Loucy (cell line): ENCODE measurements at regions not wholly inside any gene's neighbourhood (a gene's known extent, or its start where the extent isn't known, plus 50 kb on each side); places are given as distances from the start of the nearest gene placed in this dataset.

Experiments
- H2AFZ ChIP-seq: fragments of 200-600 bp; sonication (generic); 2 replicates; pipeline ENCODE4 v1.6.0; 2016; ENCODE audit warnings: antibody characterized with exemption, mild to moderate bottlenecking, low read length, moderate library complexity
- H3F3A ChIP-seq: fragments of 200-600 bp; 2 replicates; pipeline ENCODE4 v1.6.0; 2016; ENCODE audit warnings: antibody characterized with exemption, low read depth, mild to moderate bottlenecking
- H3K27me3 ChIP-seq: fragments of 200-600 bp; sonication (generic); 2 replicates; pipeline ENCODE4 v1.6.1; 2014; ENCODE audit warnings: low read length, mild to moderate bottlenecking; ENCODE audit not compliant: insufficient read depth, poor library complexity, severe bottlenecking
- H3K36me3 ChIP-seq: fragments of 200-600 bp; sonication (generic); 2 replicates; pipeline ENCODE4 v1.6.1; 2016; ENCODE audit warnings: low read length; ENCODE audit not compliant: insufficient read depth
- H3K4me1 ChIP-seq: fragments of 200-600 bp; sonication (generic); 2 replicates; pipeline ENCODE4 v1.5.1; 2014; ENCODE audit warnings: low read length, mild to moderate bottlenecking; ENCODE audit not compliant: insufficient read depth, poor library complexity, severe bottlenecking
- H3K4me2 ChIP-seq: fragments of 200-600 bp; sonication (generic); 2 replicates; pipeline ENCODE4 v1.6.0; 2014; ENCODE audit warnings: antibody characterized with exemption, low read length, low read depth, mild to moderate bottlenecking; ENCODE audit not compliant: poor library complexity, severe bottlenecking
- H3K4me3 ChIP-seq: fragments of 200-600 bp; sonication (generic); 2 replicates; pipeline ENCODE4 v1.5.1; 2014; ENCODE audit warnings: low read length, mild to moderate bottlenecking, mixed read lengths; ENCODE audit not compliant: poor library complexity, severe bottlenecking
- H3K79me2 ChIP-seq: fragments of 200-600 bp; sonication (generic); 2 replicates; pipeline ENCODE4 v1.6.1; 2014; ENCODE audit warnings: low read length; ENCODE audit not compliant: insufficient read depth
- H3K9ac ChIP-seq: fragments of 200-600 bp; sonication (generic); 2 replicates; pipeline ENCODE4 v1.6.0; 2014; ENCODE audit warnings: mild to moderate bottlenecking, low read depth, low read length, moderate library complexity; ENCODE audit not compliant: poor library complexity, severe bottlenecking
- H3K9me2 ChIP-seq: fragments of 200-600 bp; sonication (generic); replicated peaks from 2 replicates; pipeline ENCODE4 v1.6.1; 2016; ENCODE audit warnings: low read depth, low read length, mixed read lengths
- H3K9me3 ChIP-seq: fragments of 200-600 bp; sonication (generic); 2 replicates; pipeline ENCODE4 v1.6.1; 2014; ENCODE audit warnings: mild to moderate bottlenecking, antibody characterized with exemption, low read length, low read depth; ENCODE audit not compliant: insufficient read depth
- H4K20me1 ChIP-seq: fragments of 200-600 bp; sonication (generic); 2 replicates; pipeline ENCODE4 v1.6.0; 2014; ENCODE audit warnings: antibody characterized with exemption, low read length, mild to moderate bottlenecking; ENCODE audit not compliant: insufficient read depth, poor library complexity, severe bottlenecking
- CTCF ChIP-seq: fragments of 200-600 bp; sonication (generic); conservative IDR thresholded peaks from 2 replicates; pipeline ENCODE4 v1.5.1; 2014; ENCODE audit warnings: mild to moderate bottlenecking, antibody characterized with exemption, low read length
- EZH2phosphoT487 ChIP-seq: fragments of 200-600 bp; IDR thresholded peaks from 2 replicates; pipeline ENCODE4 v1.6.1; 2018; ENCODE audit warnings: antibody characterized with exemption, mild to moderate bottlenecking, moderate library complexity, borderline replicate concordance

GRCh38 chr5:62083247-62083646 lies 222.8 kb upstream of the KIF2A start:
- H4K20me1 ChIP-seq = no peaks in the 10 kb centered on the region
- peaks cover 64% of the 10 kb centered on the region for H3K4me1 ChIP-seq
- H3K79me2 ChIP-seq = no peaks in the 10 kb centered on the region
- no peak overlapping the region for H2AFZ ChIP-seq
- no peak overlapping the region for H3K9ac ChIP-seq
- no peak overlapping the region for H3K4me3 ChIP-seq
- H3K27me3 ChIP-seq = no peaks in the 10 kb centered on the region
- H3K4me2 ChIP-seq = no peak overlapping the region
- no peaks in the 10 kb centered on the region for H3K36me3 ChIP-seq
- H3K9me2 ChIP-seq = no peaks in the 10 kb centered on the region
- no peaks in the 10 kb centered on the region for H3F3A ChIP-seq
- no peak for TF ChIP-seq CTCF
- no peak for TF ChIP-seq EZH2phosphoT487
- no peaks in the 10 kb centered on the region for H3K9me3 ChIP-seq

GRCh38 chr5:62083661-62084060 lies 222.3 kb upstream of the KIF2A start:
- H3K27me3 ChIP-seq = no peaks in the 10 kb centered on the region

GRCh38 chr5:62084391-62084790 lies 221.6 kb upstream of the KIF2A start:
- Histone ChIP-seq H3F3A (no peaks in the 10 kb centered on the region), H3K4me3 (no peak overlapping the region), H4K20me1 (no peaks in the 10 kb centered on the region), H2AFZ (no peak overlapping the region), H3K4me1 (peaks cover 54% of the 10 kb centered on the region), H3K4me2 (no peak overlapping the region), H3K9me3 (no peaks in the 10 kb centered on the region), H3K36me3 (no peaks in the 10 kb centered on the region), H3K9ac (no peak overlapping the region), H3K27me3 (no peaks in the 10 kb centered on the region), H3K79me2 (no peaks in the 10 kb centered on the region), H3K9me2 (no peaks in the 10 kb centered on the region)
- TF ChIP-seq CTCF (no peak), EZH2phosphoT487 (no peak)

More at GRCh38 chr5:62083661-62084060, 222.3 kb upstream of the KIF2A start:
- no peaks in the 10 kb centered on the region for H3K9me2 ChIP-seq
- H3K9me3 ChIP-seq = no peaks in the 10 kb centered on the region
- no peaks in the 10 kb centered on the region for H3K79me2 ChIP-seq
- TF ChIP-seq CTCF = no peak
- H3K4me3 ChIP-seq = no peak overlapping the region
- H3K9ac ChIP-seq = no peak overlapping the region
- no peaks in the 10 kb centered on the region for H3K36me3 ChIP-seq
- H3K4me1 ChIP-seq = peaks cover 60% of the 10 kb centered on the region
- no peak overlapping the region for H2AFZ ChIP-seq
- H3K4me2 ChIP-seq = no peak overlapping the region
- no peaks in the 10 kb centered on the region for H4K20me1 ChIP-seq
- H3F3A ChIP-seq = no peaks in the 10 kb centered on the region
